ENCODE measurements at regions not wholly inside any gene's neighbourhood (a gene's known extent, or its start where the extent isn't known, plus 50 kb on each side); places are given as distances from the start of the nearest gene placed in this dataset.

GRCh38 chr10:3882855-3883254 is 97.8 kb upstream of the KLF6 start:
- TF ChIP-seq POLR2A (IDR thresholded peaks at IDR 0.05; ENCODE audit: extremely low read depth, insufficient read length): no peak
- no peak for TF ChIP-seq CTCF (IDR thresholded peaks at IDR 0.05; ENCODE audit: low read depth, low read length)
- TF ChIP-seq MAX (IDR thresholded peaks at IDR 0.05; ENCODE audit: low read depth, low read length): no peak
- TF ChIP-seq MYC (IDR thresholded peaks at IDR 0.05; ENCODE audit: low read depth, low read length): no peak

All from NB4 (cell line).